ENCODE measurements at regions not wholly inside any gene's neighbourhood (a gene's known extent, or its start where the extent isn't known, plus 50 kb on each side); places are given as distances from the start of the nearest gene placed in this dataset.
"Not testable (repeated sequence)": the region's sequence is repeated elsewhere in the genome, so short reads cannot be mapped to it uniquely, and the experiment has no call there.

DNA sequence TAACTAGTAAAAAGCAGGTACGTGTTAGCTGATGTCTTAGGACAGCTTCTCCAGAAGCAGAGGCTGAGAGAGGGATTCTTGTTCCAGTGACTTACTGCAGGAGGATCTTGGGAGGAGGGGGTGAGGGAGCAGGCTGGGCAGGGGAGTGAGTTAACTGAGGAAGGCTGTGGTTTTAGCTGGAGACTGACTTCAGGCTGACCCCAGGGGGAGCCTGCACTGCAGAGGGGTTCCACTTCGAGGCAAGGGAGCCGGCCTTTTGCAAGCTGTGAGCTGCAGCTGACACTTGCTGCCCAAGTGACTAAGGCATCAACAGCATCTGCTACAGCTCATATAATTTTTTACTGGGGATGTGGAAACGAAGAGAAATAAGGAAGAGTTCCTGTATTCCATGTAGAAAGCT is 50.4 kb upstream of the SOD1 start:
- DNase-seq = no peak

DNA sequence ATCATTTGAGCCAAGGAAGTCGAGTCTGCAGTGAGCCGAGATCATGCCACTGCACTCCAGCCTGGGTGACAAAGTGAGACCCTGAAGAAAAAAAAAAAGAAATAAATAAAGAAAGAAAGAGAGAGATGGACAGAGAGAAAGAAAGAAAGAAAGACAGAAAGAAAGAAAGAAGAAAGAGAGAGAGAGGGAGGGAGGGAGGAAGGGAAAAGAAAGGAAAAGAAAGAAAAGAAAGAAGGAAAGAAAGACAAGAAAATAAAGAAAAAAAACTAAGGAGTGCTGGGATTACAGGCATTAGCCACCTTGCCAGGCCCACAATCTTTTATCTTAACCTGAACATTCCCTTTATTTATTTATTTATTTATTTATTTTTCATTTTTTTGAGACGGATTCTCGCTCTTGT is 51.7 kb upstream of the SOD1 start:
- DNase-seq = no peak

DNA sequence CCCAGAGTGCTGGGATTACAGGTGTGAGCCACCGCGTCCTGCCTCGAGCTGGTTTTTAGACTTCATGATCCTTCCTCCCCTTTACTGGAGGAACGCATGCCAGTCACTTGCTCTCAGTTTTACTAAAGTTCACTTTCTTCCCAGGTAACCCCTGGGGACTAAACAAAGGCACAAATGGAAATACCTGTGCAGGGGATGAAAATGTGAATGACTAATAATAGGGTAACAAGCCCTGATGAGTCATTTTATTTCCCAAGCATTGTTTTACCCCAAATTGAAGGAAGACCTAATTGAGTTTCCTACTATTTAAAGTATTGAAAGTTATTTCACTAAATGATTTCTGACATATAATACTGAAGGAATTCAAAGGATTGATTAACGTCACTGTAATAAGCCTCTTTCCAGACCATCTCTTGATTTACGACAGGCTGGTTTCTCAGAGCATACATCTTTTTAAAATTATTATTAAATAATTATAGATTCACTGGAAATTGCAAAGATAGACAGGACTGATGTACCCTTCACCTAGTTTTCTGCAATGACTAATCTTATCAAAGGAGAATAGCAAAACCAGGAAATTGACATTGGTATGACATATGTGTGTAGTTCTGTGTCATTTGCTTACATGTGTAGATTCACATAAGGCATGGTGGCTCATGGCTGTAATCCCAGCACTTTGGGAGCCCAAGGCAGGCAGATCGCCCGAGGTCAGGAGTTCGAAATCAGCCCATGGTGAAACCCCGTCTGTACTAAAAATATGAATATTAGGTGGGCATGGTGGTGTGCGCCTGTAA is 53.2 kb upstream of the SOD1 start:
- DNase-seq = no peak

DNA sequence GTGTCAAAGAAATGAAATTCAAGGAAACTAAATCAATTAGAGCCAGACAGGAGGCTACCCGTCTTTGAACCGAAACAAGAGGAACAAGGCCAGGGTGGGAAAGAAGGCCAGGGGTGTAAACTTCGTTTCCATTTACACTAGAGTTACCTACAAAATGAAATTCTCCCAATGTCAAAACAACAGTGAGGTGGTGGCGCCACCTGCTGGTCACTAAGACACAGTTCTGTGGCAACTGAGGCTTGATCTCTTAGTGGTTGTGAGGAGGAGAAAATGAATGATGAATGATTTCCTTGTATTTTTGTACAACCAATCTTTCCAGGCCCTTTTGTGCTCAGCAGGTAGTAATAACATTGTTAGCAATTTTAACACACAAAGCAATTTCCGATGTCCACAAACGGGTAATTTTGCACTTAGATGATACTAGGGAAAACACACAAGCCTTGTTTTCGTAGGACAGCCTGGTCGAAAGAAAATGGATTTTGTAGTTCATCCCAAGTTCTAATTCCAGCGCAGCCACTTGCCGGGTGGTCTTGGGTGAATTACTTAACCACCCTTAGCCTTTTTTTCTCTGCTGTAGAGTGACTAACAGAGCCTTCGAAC is 54.8 kb upstream of the SOD1 start:
- peak; percentile 92 for DNase-seq

DNA sequence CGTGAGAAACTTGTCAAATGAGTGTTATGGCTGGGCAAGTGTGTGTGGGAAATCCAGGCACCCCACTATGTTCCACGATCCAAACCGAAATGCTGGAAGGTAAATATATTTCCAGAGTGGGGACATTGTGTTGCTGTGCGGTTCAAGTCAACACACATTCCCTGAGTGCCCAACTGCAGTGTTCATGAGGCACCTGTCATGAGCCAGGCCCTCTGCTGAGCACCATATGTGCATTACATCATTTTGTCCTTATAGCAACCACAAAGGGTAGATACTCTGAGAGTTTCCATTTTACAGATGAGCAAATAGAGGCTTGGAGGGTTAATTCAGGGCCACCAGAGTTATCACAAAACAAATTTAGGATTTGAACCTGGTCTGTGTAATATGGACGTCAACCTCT is 59.9 kb upstream of the SOD1 start:
- no peak for DNase-seq

DNA sequence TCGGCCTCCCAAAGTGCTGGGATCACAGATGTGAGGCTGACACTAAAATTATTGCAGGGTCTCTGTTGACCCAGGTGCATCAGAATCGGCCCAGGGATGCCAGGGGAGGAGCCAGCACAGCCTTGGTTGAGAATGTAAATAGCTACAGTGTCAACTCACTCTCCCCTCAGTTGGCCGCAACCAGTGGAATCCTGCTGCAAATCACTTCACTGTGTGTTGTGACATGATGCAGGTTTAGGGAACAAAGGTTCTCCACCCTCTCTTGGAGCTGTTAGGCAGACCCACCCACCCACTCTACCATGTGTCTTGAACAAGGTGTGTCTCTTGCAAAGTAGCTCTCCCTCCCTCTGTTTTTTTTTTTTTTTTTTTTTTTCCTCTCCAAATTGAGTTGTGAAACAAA is 60.5 kb upstream of the SOD1 start:
- DNase-seq = no peak

DNA sequence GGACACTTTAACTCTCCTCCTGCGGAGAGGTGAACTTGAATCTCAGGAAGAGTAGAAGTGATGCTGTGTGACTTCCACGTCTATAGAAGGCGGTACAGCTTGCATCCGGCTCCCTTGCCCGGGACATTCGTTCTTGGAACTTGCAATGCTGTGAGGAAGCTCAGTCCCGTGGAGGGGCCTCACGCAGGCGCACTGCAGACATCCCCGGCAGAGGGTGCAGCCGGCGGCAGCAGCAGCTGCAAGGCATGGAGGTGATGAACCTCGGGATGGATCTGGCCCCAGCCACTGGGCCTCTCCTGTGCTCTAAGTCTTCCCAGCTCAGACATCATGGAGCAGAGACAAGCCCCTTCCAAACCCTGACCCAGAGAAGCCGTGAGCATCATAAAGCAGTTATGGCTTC is 61.8 kb upstream of the SOD1 start:
- no peak for DNase-seq

DNA sequence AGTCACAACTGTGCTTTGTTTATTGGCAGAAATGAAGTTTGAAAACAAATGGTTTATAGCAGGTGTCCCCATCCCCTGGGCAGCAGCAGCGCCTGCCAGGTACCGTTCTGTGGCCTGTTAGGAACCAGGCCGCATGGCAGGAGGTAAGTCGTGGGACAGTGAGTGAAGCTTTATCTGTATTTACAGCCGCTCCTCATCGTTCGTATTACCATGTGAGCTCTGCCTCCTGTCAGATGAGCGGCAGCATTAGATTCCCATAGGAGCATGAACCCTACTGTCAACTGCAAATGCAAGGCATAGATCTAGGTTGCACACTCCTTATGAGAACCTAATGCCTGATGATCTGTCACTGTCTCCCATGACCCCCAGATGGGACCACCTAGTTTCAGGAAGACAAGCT is 63.4 kb upstream of the SOD1 start:
- DNase-seq = no peak

DNA sequence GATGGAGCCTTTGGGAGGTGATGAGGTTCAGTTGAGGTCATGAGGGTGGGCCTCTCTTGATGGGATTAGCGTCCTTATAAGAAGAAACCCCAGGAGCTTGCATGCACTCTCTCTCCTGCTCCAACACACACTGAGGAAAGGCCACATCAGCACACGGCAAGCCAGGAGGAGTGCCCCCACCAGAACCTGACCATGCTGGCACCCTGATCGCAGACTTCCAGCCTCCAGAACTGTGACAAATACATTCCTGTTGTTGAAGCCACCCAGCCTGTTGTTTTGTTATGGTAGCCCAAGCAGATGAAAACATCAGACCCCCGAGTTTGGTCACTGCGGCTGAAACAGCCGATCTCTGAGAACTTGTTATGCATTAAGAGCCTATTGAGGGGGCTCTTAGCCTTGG is 64.8 kb upstream of the SOD1 start:
- DNase-seq = no peak

DNA sequence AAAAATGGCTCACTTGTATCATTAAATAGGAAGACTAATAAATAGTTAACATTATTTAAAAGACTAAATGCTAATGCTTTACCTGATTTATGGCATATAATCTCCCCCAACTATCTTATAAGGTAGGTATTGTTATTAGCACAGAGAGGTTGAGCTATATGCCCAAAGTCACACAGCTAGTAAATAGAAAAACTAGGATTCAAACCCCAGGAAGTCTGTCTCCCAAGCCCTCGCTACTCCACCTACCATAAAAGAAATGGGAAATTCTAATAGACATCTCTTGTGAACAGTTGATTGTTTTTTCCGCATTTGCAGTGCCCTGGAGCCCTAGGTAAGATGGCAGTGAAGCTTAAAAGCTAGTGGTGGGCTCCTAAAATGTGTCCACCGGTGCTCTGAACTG is 65.2 kb upstream of the SOD1 start:
- DNase-seq = no peak

DNA sequence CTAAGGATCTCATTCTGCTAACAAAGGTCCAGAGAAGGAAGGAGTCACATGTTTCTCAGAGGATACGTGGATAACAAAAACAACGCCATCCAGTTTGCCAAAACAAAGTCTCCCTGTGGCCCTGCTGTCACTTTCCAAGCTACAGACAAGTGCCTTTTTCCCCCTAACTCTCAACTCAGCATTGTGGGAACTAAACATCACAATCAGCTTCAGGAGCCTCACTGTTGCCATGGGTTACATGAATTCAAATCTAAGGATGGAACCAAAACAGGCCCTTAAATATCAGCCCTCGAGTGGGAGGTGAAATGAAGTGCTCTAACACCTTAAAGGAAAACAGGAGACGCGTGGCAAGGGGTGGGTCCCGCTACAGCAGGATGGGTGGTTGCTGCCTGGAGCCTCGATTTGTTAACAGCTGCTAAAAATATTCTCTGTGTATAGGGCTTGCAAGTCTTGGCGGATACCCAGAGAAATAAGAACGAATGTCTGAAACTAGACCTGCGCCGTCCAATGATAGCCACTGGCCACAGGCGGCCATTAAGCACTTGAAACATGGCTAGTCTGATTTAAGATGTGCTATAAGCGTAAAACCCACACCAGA is 66.4 kb upstream of the SOD1 start:
- DNase-seq = no peak

DNA sequence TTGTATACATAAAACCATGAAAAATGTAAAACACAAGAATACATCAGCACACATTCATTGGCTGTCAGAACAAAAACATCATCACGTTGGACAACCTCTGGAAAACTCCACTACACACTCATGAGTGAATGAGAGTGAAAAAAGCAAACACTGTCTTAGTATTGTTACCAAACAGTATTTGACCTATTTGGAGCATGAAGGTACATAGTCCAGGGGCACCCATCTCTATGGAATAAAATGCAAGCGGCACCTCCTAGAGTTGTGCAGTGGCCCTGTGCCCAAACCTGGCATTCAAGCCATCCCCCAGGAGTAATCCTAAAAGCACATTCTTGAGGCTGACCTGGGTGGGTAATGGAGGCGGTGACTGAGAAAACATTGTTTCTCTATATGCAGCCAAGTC is 67.0 kb upstream of the SOD1 start:
- DNase-seq = no peak

DNA sequence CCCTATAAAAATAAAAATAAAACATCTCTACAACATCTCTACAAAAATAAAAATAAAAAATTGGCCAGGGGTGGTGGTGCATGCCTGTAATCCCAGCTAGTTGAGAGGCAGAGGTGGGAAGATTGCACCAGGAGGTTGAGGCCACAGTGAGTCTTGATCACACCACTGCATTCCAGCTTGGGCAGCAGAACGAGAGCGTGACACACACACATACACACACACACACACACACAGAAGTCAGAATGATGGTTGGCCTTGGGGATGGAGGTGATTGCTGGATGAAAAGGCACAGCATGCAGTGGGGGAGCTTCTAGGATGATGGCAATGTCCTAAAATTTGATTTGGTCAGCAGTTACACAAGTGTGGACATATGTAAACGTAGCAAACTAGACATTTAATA is 69.7 kb upstream of the SOD1 start:
- DNase-seq = no peak

DNA sequence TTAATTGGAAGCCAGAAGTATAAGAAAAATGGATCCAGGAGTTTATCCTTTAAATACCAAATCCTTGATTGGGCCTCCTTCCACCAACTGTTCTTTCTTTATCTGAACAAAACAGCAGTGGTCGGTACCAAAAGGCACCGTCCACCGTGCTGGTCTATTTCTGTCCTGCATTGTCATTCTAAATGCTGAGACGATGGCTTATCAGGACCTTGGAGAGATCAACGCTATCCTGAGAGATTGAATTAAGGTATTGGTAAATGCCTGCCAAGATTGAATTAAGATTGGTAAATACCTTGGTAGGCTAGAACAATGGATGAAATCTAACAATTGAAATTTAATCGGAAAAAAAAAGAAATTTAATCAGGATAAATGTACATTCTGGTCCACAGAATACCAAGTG is 73.4 kb upstream of the SOD1 start:
- no peak for DNase-seq

DNA sequence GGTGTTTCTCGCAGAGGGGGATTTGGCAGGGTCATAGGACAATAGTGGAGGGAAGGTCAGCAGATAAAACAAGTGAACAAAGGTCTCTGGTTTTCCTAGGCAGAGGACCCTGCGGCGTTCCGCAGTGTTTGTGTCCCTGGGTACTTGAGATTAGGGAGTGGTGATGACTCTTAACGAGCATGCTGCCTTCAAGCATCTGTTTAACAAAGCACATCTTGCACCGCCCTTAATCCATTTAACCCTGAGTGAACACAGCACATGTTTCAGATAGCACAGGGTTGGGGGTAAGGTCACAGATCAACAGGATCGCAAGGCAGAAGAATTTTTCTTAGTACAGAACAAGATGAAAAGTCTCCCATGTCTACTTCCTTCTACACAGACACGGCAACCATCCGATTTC is 75.6 kb upstream of the SOD1 start:
- not testable (repeated sequence) for DNase-seq

DNA sequence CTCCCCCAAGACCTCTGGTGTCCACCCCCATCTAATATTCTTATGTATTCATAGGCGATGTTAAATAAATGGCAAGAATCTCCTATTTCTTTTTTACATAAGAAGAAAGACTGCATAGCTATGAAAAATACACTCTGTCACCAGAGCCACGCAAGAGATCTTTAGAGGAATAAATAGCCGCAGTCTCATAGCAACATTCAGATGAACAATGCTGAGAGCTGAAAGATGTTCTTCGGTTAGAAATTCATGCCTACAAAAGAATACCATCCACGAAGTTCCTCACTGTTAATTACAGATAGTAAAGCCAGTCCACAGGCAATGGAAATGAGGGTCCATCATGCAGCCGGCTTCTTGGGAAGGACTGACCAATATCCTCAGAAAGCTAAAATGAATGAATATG is 76.0 kb upstream of the SOD1 start:
- no peak for DNase-seq

DNA sequence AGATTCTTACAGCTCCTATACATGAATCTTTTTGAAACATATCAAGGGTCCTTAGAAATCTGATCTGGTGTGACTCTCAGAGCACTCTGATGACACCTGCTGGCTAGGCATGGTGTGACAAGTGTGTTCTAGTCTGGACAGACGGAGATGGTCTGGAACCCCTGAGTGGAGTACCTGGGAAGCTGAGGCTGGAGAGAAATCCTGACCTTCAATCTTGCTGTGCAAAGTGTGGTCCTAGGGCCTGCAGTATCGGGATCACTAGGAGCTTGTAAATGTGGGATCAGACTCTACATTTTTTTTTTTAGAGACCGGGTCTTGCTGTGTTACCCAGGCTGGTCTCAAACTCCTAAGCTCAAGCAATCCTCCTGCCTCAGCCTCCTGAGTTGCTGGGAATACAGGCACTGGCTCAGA is 78.6 kb upstream of the SOD1 start:
- DNase-seq = peak; percentile 90

DNA sequence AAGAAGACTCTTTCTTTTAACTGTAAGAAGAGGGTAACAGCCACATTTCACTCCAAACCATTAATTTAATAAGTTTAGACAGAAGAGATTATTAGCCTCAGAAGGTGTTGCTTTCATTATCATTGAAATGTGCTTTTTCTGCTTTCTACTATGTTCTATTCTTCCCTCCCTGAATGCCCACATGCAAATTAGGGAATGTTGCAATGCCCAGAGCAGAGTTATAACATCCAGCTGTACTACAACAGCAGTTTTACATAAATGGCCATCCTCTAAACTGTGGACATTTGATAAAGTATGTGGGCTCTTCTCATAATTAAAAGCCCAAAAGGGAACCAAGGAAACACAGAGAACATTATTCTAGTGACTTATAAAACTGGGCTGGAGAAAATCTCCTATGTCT is 82.2 kb upstream of the SOD1 start:
- DNase-seq = no peak

DNA sequence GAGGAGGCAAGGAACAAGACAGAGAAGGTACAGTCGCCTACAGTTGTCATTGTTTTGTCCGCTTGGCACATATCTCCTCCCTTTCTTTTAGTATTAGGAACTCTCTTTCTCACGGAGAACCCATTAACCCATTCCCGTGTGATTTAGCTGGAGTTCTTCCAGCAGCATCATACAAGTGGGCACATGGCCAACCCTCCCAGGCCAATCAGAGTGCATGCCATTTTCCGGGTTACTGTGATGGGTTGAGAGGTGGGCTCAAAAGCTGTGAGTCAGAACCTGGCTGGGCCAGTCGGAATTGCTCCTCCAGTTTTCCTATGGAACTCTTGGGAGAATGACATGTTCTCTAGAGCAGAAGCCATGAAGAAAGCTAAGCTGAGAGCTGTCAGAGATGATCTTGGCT is 83.1 kb upstream of the SOD1 start:
- no peak for DNase-seq

DNA sequence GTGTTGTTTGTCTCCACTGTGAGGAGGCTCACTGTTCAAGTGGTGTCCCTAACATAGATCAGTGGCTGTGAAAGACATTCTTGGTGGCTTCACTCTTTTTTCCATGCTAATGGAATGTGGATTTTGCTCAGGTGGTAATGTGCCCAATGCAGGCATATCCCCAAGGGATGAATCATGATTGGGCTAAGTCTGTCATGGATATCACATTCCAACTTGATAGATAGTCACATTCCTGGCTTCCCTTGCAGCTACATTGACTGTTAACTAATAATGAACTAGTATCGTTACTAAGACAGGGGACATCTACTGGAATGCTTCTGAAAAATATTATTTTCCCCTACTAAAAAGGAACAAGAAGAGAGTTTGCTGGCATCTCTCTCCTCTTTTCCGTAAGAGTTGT is 86.3 kb upstream of the SOD1 start:
- DNase-seq = no peak

DNA sequence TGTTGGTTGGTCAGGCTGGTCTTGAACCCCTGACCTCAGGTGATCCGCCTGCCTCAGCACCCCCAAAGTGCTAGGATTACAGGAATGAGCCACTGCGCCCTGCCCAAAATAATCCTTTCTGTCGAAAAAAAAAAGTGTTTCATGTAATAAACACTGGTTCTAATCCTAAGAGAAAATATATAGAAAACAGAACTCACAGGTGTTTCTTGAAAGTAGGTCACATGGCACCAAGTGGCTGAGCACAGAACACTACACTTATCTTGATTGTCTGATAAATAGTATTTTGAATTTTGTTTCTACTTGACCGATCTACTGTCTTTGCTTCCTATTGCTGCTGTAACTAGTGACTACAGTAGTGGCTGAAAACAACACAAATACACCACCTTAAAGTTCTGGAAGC is 87.6 kb upstream of the SOD1 start:
- DNase-seq = no peak

DNA sequence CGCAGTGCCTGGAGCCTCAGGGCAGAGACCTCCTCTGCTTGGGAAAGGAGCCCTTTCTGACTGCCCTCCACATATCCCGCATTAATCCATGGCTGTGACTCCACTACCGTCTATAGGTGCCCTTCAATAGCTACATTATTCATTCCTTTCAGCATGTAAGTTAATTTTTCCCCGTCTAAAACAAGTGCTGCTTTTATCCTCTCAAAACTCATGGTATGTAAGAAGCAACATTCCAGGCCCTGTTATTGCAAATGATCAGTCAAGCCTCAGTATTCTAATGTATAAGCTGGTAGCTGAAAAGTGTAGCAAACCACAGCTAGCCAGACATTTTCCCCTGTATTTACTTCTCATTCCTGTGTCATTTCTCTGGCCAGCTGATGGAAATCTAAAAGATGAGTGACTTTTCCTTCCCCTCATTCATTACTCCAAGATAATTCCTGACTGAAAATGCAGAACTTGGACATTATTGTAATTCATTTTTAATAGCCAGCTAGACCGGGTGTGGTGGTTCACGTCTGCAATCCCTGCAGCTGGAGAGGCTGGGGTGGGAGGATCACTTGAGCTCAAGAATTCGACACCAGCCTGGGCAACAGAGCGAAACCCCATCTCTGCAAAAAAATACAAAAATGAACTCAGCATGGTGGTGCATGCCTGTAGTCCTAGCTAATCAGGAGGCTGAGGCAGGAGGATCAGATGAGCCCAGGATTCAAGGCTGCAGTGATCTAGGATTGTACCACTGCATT is 88.5 kb upstream of the SOD1 start:
- no peak for DNase-seq

DNA sequence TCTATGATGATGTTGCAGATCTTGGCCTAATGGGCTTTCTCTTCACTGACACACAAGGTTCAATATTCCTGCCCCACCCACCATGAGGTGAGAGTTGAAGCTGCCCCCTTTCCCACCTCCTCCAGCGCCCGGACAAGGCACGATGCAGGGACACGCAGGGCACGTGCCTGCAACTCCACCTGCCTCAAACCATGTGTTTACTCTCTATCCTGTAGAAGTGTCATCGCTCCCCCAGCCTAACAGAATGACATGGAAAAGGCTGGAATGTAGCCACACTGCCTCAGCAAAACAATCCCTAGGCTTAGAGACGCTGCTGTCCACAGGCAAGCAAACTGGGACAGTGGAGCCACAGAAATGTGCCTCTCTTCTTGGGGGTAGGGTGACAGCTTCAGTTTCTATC is 92.9 kb upstream of the SOD1 start:
- DNase-seq = peak; percentile 55

DNA sequence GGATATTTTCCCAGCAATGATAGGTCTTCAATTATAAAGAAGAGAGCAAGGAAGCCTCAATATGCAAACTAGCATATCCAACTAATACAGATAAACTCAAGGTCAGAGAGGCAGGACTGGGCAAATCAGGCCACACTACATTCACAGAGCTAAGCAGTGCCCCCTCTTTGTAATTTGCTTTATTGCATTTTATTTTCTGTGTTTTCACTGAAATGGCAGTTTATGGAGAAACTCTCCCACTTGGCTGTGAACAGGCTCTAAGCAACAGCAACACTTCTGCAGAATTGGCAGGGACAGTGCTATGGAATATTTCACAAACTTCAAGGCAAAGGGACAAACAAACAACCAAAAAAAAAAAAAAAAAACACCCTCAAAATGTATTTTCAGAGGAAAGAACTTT is 93.4 kb upstream of the SOD1 start:
- DNase-seq = peak; percentile 2
